IMR-90 (cell line): ENCODE measurements at regions not wholly inside any gene's neighbourhood (a gene's known extent, or its start where the extent isn't known, plus 50 kb on each side); places are given as distances from the start of the nearest gene placed in this dataset.

Experiments used
- CTCF ChIP-seq: conservative IDR thresholded peaks from 2 replicates; pipeline ENCODE4 v1.5.1; 2012; ENCODE audit warnings: mild to moderate bottlenecking, low read depth, low read length, improper control_type of control experiment
- SMC3 ChIP-seq: fragments of 150-350 bp; IDR thresholded peaks from 2 replicates; pipeline ENCODE4 v1.6.1; 2016; ENCODE audit warnings: low read depth, mild to moderate bottlenecking, antibody characterized with exemption, low read length, moderate library complexity
- TF ChIP-seq, protein P1 (sequence below): fragments of 150-350 bp; IDR thresholded peaks from 2 replicates; pipeline ENCODE4 v1.6.1; 2017; ENCODE audit warnings: mild to moderate bottlenecking, antibody characterized with exemption, low read length, low read depth

DNA sequence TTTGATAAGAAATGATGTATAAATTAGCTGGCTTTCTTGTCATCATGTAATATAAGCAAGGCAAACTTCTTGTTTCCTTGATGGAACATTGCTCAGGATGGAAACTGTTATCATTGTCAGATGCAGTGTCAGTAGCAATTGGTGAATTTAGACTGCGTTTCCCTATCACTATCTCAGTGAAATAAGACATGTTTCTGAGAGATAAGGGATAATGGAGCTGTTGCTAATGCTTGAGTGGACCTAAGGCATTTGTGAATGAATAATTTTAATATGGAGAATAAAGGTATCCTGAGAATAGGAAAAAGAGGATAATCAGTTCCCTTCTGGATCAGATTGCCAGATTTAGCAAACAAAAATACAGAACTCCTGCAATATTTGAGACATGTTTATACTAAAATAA, 160.9 kb downstream of the HLX start:
- TF ChIP-seq SMC3 (no peak), CTCF (no peak)
- TF ChIP-seq, protein P1, sequence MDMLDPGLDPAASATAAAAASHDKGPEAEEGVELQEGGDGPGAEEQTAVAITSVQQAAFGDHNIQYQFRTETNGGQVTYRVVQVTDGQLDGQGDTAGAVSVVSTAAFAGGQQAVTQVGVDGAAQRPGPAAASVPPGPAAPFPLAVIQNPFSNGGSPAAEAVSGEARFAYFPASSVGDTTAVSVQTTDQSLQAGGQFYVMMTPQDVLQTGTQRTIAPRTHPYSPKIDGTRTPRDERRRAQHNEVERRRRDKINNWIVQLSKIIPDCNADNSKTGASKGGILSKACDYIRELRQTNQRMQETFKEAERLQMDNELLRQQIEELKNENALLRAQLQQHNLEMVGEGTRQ = no peak
